ENCODE measurements at regions not wholly inside any gene's neighbourhood (a gene's known extent, or its start where the extent isn't known, plus 50 kb on each side); places are given as distances from the start of the nearest gene placed in this dataset.

- H3K36me3 ChIP-seq (ENCODE audit: insufficient read depth, low read depth, low read length), result no peaks in the 10 kb centered on the region
- no peak overlapping the region for H3K9ac ChIP-seq (ENCODE audit: low read depth, low read length)
- H3K27me3 ChIP-seq (ENCODE audit: insufficient read depth, low read length), result no peaks in the 10 kb centered on the region
- H3K9me3 ChIP-seq (ENCODE audit: insufficient read depth, low read depth, low read length), result no peaks in the 10 kb centered on the region
- no peak overlapping the region for H3K27ac ChIP-seq (ENCODE audit: low read length)
- no peak overlapping the region for H3K4me3 ChIP-seq (ENCODE audit: low read length)
- H3K4me1 ChIP-seq (ENCODE audit: insufficient read depth, low read length), result no peaks in the 10 kb centered on the region
These were observed 144.6 kb upstream of the IGFBP7 start for GRCh38 chr4:57254754-57255153.

GRCh38 chr4:57249083-57249482 lies 138.9 kb upstream of the IGFBP7 start:
- Histone ChIP-seq H3K4me3 (ENCODE audit: low read length) (no peak overlapping the region), H3K9me3 (ENCODE audit: insufficient read depth, low read depth, low read length) (no peaks in the 10 kb centered on the region), H3K9ac (ENCODE audit: low read depth, low read length) (no peak overlapping the region), H3K36me3 (ENCODE audit: insufficient read depth, low read depth, low read length) (no peaks in the 10 kb centered on the region), H3K27me3 (ENCODE audit: insufficient read depth, low read length) (no peaks in the 10 kb centered on the region), H3K4me1 (ENCODE audit: insufficient read depth, low read length) (no peaks in the 10 kb centered on the region), H3K27ac (ENCODE audit: low read length) (no peak overlapping the region)

- no peaks in the 10 kb centered on the region; the same call in 1 of the 2 replicates for H3K27me3 ChIP-seq (ENCODE audit: insufficient read depth, low read length)
- H3K27ac ChIP-seq (ENCODE audit: low read length), result no peak overlapping the region
- H3K4me3 ChIP-seq (ENCODE audit: low read length), result no peak overlapping the region
- no peak overlapping the region for H3K9ac ChIP-seq (ENCODE audit: low read depth, low read length)
- no peaks in the 10 kb centered on the region for H3K36me3 ChIP-seq (ENCODE audit: insufficient read depth, low read depth, low read length)
- H3K9me3 ChIP-seq (ENCODE audit: insufficient read depth, low read depth, low read length), result no peaks in the 10 kb centered on the region
- H3K4me1 ChIP-seq (ENCODE audit: insufficient read depth, low read length), result peaks cover 3% of the 10 kb centered on the region; the same call in 1 of the 2 replicates
These were observed 132.9 kb upstream of the IGFBP7 start for GRCh38 chr4:57243076-57243475.

GRCh38 chr4:57234252-57234775 lies 124.1 kb upstream of the IGFBP7 start:
- H3K27ac ChIP-seq (ENCODE audit: low read length), result no peak overlapping the region
- no peaks in the 10 kb centered on the region for H3K27me3 ChIP-seq (ENCODE audit: insufficient read depth, low read length)
- H3K9ac ChIP-seq (ENCODE audit: low read depth, low read length), result no peak overlapping the region
- H3K36me3 ChIP-seq (ENCODE audit: insufficient read depth, low read depth, low read length), result no peaks in the 10 kb centered on the region
- no peaks in the 10 kb centered on the region for H3K9me3 ChIP-seq (ENCODE audit: insufficient read depth, low read depth, low read length)
- H3K4me1 ChIP-seq (ENCODE audit: insufficient read depth, low read length), result peaks cover 4% of the 10 kb centered on the region; the same call in 1 of the 2 replicates
- H3K4me3 ChIP-seq (ENCODE audit: low read length), result no peak overlapping the region

- no peaks in the 10 kb centered on the region for H3K9me3 ChIP-seq (ENCODE audit: insufficient read depth, low read depth, low read length)
- peaks cover 4% of the 10 kb centered on the region; the same call in 1 of the 2 replicates for H3K4me1 ChIP-seq (ENCODE audit: insufficient read depth, low read length)
- no peak overlapping the region for H3K9ac ChIP-seq (ENCODE audit: low read depth, low read length)
- H3K27ac ChIP-seq (ENCODE audit: low read length), result no peak overlapping the region
- H3K4me3 ChIP-seq (ENCODE audit: low read length), result no peak overlapping the region
- H3K36me3 ChIP-seq (ENCODE audit: insufficient read depth, low read depth, low read length), result no peaks in the 10 kb centered on the region
- H3K27me3 ChIP-seq (ENCODE audit: insufficient read depth, low read length), result no peaks in the 10 kb centered on the region
These were observed 123.2 kb upstream of the IGFBP7 start for GRCh38 chr4:57233386-57233785.

- Histone ChIP-seq H3K9me3 (ENCODE audit: insufficient read depth, low read depth, low read length) (no peaks in the 10 kb centered on the region), H3K27me3 (ENCODE audit: insufficient read depth, low read length) (no peaks in the 10 kb centered on the region), H3K4me1 (ENCODE audit: insufficient read depth, low read length) (peaks cover 4% of the 10 kb centered on the region; the same call in 1 of the 2 replicates), H3K9ac (ENCODE audit: low read depth, low read length) (no peak overlapping the region), H3K4me3 (ENCODE audit: low read length) (no peak overlapping the region), H3K27ac (ENCODE audit: low read length) (no peak overlapping the region), H3K36me3 (ENCODE audit: insufficient read depth, low read depth, low read length) (no peaks in the 10 kb centered on the region)
These were observed 121.6 kb upstream of the IGFBP7 start for GRCh38 chr4:57231781-57232180.

GRCh38 chr4:57220734-57221133 lies 110.5 kb upstream of the IGFBP7 start:
- no peaks in the 10 kb centered on the region for H3K27me3 ChIP-seq (ENCODE audit: insufficient read depth, low read length)
- peaks cover 7% of the 10 kb centered on the region; the same call in 1 of the 2 replicates for H3K9me3 ChIP-seq (ENCODE audit: insufficient read depth, low read depth, low read length)
- no peak overlapping the region for H3K9ac ChIP-seq (ENCODE audit: low read depth, low read length)
- no peak overlapping the region for H3K27ac ChIP-seq (ENCODE audit: low read length)
- no peaks in the 10 kb centered on the region; the same call in none of the 2 replicates for H3K4me1 ChIP-seq (ENCODE audit: insufficient read depth, low read length)
- no peak overlapping the region for H3K4me3 ChIP-seq (ENCODE audit: low read length)
- no peaks in the 10 kb centered on the region for H3K36me3 ChIP-seq (ENCODE audit: insufficient read depth, low read depth, low read length)

GRCh38 chr4:57220172-57220571 lies 110.0 kb upstream of the IGFBP7 start:
- Histone ChIP-seq H3K36me3 (ENCODE audit: insufficient read depth, low read depth, low read length) (no peaks in the 10 kb centered on the region), H3K4me3 (ENCODE audit: low read length) (no peak overlapping the region), H3K4me1 (ENCODE audit: insufficient read depth, low read length) (no peaks in the 10 kb centered on the region; the same call in none of the 2 replicates), H3K9ac (ENCODE audit: low read depth, low read length) (no peak overlapping the region), H3K9me3 (ENCODE audit: insufficient read depth, low read depth, low read length) (peaks cover 7% of the 10 kb centered on the region; the same call in 1 of the 2 replicates), H3K27ac (ENCODE audit: low read length) (no peak overlapping the region), H3K27me3 (ENCODE audit: insufficient read depth, low read length) (no peaks in the 10 kb centered on the region)

- Histone ChIP-seq H3K27ac (ENCODE audit: low read length) (no peak overlapping the region), H3K9me3 (ENCODE audit: insufficient read depth, low read depth, low read length) (peaks cover 7% of the 10 kb centered on the region; the same call in 1 of the 2 replicates), H3K9ac (ENCODE audit: low read depth, low read length) (no peak overlapping the region), H3K4me1 (ENCODE audit: insufficient read depth, low read length) (no peaks in the 10 kb centered on the region; the same call in none of the 2 replicates), H3K4me3 (ENCODE audit: low read length) (no peak overlapping the region), H3K36me3 (ENCODE audit: insufficient read depth, low read depth, low read length) (no peaks in the 10 kb centered on the region), H3K27me3 (ENCODE audit: insufficient read depth, low read length) (no peaks in the 10 kb centered on the region)
These were observed 109.2 kb upstream of the IGFBP7 start for GRCh38 chr4:57219431-57219830.

- Histone ChIP-seq H3K9me3 (ENCODE audit: insufficient read depth, low read depth, low read length) (peaks cover 21% of the 10 kb centered on the region; the same call in 1 of the 2 replicates), H3K27me3 (ENCODE audit: insufficient read depth, low read length) (no peaks in the 10 kb centered on the region), H3K27ac (ENCODE audit: low read length) (no peak overlapping the region), H3K9ac (ENCODE audit: low read depth, low read length) (no peak overlapping the region), H3K4me3 (ENCODE audit: low read length) (no peak overlapping the region), H3K4me1 (ENCODE audit: insufficient read depth, low read length) (no peaks in the 10 kb centered on the region; the same call in none of the 2 replicates), H3K36me3 (ENCODE audit: insufficient read depth, low read depth, low read length) (no peaks in the 10 kb centered on the region)
These were observed 104.6 kb upstream of the IGFBP7 start for GRCh38 chr4:57214654-57215411.

GRCh38 chr4:57211131-57211530 lies 100.9 kb upstream of the IGFBP7 start:
- Histone ChIP-seq H3K9me3 (ENCODE audit: insufficient read depth, low read depth, low read length) (peaks cover 14% of the 10 kb centered on the region; the same call in 1 of the 2 replicates), H3K4me1 (ENCODE audit: insufficient read depth, low read length) (no peaks in the 10 kb centered on the region), H3K36me3 (ENCODE audit: insufficient read depth, low read depth, low read length) (no peaks in the 10 kb centered on the region)

GRCh38 chr4:57206172-57206571 lies 96.0 kb upstream of the IGFBP7 start:
- Histone ChIP-seq H3K36me3 (ENCODE audit: insufficient read depth, low read depth, low read length) (no peaks in the 10 kb centered on the region), H3K4me1 (ENCODE audit: insufficient read depth, low read length) (no peaks in the 10 kb centered on the region), H3K27ac (ENCODE audit: low read length) (no peak overlapping the region), H3K27me3 (ENCODE audit: insufficient read depth, low read length) (no peaks in the 10 kb centered on the region), H3K9me3 (ENCODE audit: insufficient read depth, low read depth, low read length) (peaks cover 5% of the 10 kb centered on the region), H3K9ac (ENCODE audit: low read depth, low read length) (no peak overlapping the region), H3K4me3 (ENCODE audit: low read length) (no peak overlapping the region)

More at GRCh38 chr4:57211131-57211530, 100.9 kb upstream of the IGFBP7 start:
- Histone ChIP-seq H3K4me3 (ENCODE audit: low read length) (no peak overlapping the region), H3K27me3 (ENCODE audit: insufficient read depth, low read length) (no peaks in the 10 kb centered on the region), H3K27ac (ENCODE audit: low read length) (no peak overlapping the region), H3K9ac (ENCODE audit: low read depth, low read length) (no peak overlapping the region)
